ENCODE measurements at regions not wholly inside any gene's neighbourhood (a gene's known extent, or its start where the extent isn't known, plus 50 kb on each side); places are given as distances from the start of the nearest gene placed in this dataset.

GRCh38 chr7:45984386-45985295, 63.6 kb upstream of the IGFBP3 start:
- TF ChIP-seq CTCF (conservative IDR thresholded peaks at IDR 0.05; ENCODE audit: low read depth, low read length) (no peak), RFX5 (IDR thresholded peaks at IDR 0.05; ENCODE audit: low read depth, low read length) (no peak), CHD1 (IDR thresholded peaks at IDR 0.05; ENCODE audit: low read depth, low read length) (no peak), SMC3 (IDR thresholded peaks at IDR 0.05; ENCODE audit: low read depth, low read length) (no peak), USF2 (IDR thresholded peaks at IDR 0.05; ENCODE audit: low read depth, low read length) (no peak), BHLHE40 (IDR thresholded peaks at IDR 0.05; ENCODE audit: low read depth, low read length) (no peak), RCOR1 (IDR thresholded peaks at IDR 0.05; ENCODE audit: insufficient replicate concordance, low read length) (no peak), POLR2A (IDR thresholded peaks at IDR 0.05; ENCODE audit: low read depth, low read length) (no peak), FOS (IDR thresholded peaks at IDR 0.05; ENCODE audit: low read depth, low read length) (no peak), MXI1 (IDR thresholded peaks at IDR 0.05; ENCODE audit: borderline replicate concordance, low read depth, low read length) (no peak), RAD21 (IDR thresholded peaks at IDR 0.05; ENCODE audit: low read length) (no peak)

Measured in IMR-90 (cell line).